RWPE2 (cell line): ENCODE measurements at regions not wholly inside any gene's neighbourhood (a gene's known extent, or its start where the extent isn't known, plus 50 kb on each side); places are given as distances from the start of the nearest gene placed in this dataset.
"Not testable (repeated sequence)": the region's sequence is repeated elsewhere in the genome, so short reads cannot be mapped to it uniquely, and the experiment has no call there.

Experiments
- ATAC-seq: fragments of 200-7000 bp; cut with Tn5 transposase; 3 replicates; pipeline ENCODE4 v1.9.1; 2021; ENCODE audit warnings: low read depth
- DNase-seq: peaks from one replicate; pipeline ENCODE4 v3.0.0-alpha.2; 2020; ENCODE audit warnings: low spot score
- H3K27ac ChIP-seq: fragments of 450-650 bp; 2 replicates; pipeline ENCODE4 v1.5.1; 2017; ENCODE audit warnings: mild to moderate bottlenecking; ENCODE audit not compliant: poor library complexity, severe bottlenecking
- H3K27me3 ChIP-seq: fragments of 250-450 bp; sonication (Bioruptor Pico); 2 replicates; pipeline ENCODE4 v1.5.1; 2021; ENCODE audit warnings: mild to moderate bottlenecking, moderate library complexity; ENCODE audit not compliant: insufficient read depth, poor library complexity, severe bottlenecking
- H3K36me3 ChIP-seq: fragments of 250-450 bp; sonication (Bioruptor Pico); 2 replicates; pipeline ENCODE4 v1.5.1; 2020; ENCODE audit warnings: low read depth, mild to moderate bottlenecking, moderate library complexity
- H3K4me1 ChIP-seq: fragments of 250-450 bp; sonication (Bioruptor Pico); 2 replicates; pipeline ENCODE4 v1.5.1; 2021; ENCODE audit warnings: mild to moderate bottlenecking, moderate library complexity; ENCODE audit not compliant: insufficient read depth, poor library complexity, severe bottlenecking
- H3K4me3 ChIP-seq: fragments of 250-450 bp; sonication (Bioruptor Pico); 2 replicates; pipeline ENCODE4 v1.5.1; 2021; ENCODE audit warnings: mild to moderate bottlenecking, moderate library complexity; ENCODE audit not compliant: severe bottlenecking
- H3K9me3 ChIP-seq: fragments of 250-450 bp; sonication (Bioruptor Pico); 2 replicates; pipeline ENCODE4 v1.5.1; 2021; ENCODE audit warnings: mild to moderate bottlenecking, moderate library complexity; ENCODE audit not compliant: severe bottlenecking
- CTCF ChIP-seq: fragments of 450-650 bp; IDR thresholded peaks from one replicate; pipeline ENCODE4 v1.5.1; 2017; ENCODE audit warnings: mild to moderate bottlenecking, moderate library complexity; ENCODE audit not compliant: poor library complexity, severe bottlenecking

GRCh38 chr22:10699301-10700097 is 4828.5 kb upstream of the OR11H1 start:
- not testable (repeated sequence) for H3K27me3 ChIP-seq, ATAC-seq, H3K9me3 ChIP-seq, H3K36me3 ChIP-seq, H3K4me3 ChIP-seq, H3K27ac ChIP-seq, H3K4me1 ChIP-seq, DNase-seq

GRCh38 chr22:10708175-10708574 is 4819.8 kb upstream of the OR11H1 start:
- not testable (repeated sequence) for ATAC-seq, H3K36me3 ChIP-seq, DNase-seq, H3K9me3 ChIP-seq, H3K27ac ChIP-seq, H3K27me3 ChIP-seq, H3K4me3 ChIP-seq, H3K4me1 ChIP-seq

GRCh38 chr22:10710923-10711322 is 4817.1 kb upstream of the OR11H1 start:
- H3K9me3 ChIP-seq, H3K27ac ChIP-seq, H3K4me3 ChIP-seq, H3K4me1 ChIP-seq, H3K36me3 ChIP-seq, DNase-seq, ATAC-seq, H3K27me3 ChIP-seq: not testable (repeated sequence)

- H3K36me3 ChIP-seq, H3K27me3 ChIP-seq, ATAC-seq, H3K9me3 ChIP-seq, H3K27ac ChIP-seq, DNase-seq, H3K4me1 ChIP-seq, H3K4me3 ChIP-seq: not testable (repeated sequence)
These were observed 4805.2 kb upstream of the OR11H1 start for GRCh38 chr22:10722804-10723203.

GRCh38 chr22:10723966-10724365 is 4804.0 kb upstream of the OR11H1 start:
- not testable (repeated sequence) for H3K4me3 ChIP-seq, DNase-seq, H3K4me1 ChIP-seq, H3K27ac ChIP-seq, ATAC-seq, H3K27me3 ChIP-seq, H3K36me3 ChIP-seq, H3K9me3 ChIP-seq

GRCh38 chr22:10727393-10727792 is 4800.6 kb upstream of the OR11H1 start:
- no peaks in the 10 kb centered on the region for H3K4me1 ChIP-seq
- H3K27me3 ChIP-seq: no peaks in the 10 kb centered on the region
- H3K9me3 ChIP-seq: no peaks in the 10 kb centered on the region

GRCh38 chr22:10729979-10730378 is 4798.0 kb upstream of the OR11H1 start:
- not testable (repeated sequence) for H3K4me3 ChIP-seq, H3K27me3 ChIP-seq, H3K4me1 ChIP-seq, H3K36me3 ChIP-seq, ATAC-seq, H3K27ac ChIP-seq, DNase-seq, H3K9me3 ChIP-seq

More at GRCh38 chr22:10727393-10727792, 4800.6 kb upstream of the OR11H1 start:
- Histone ChIP-seq H3K27ac (no peak overlapping the region), H3K36me3 (no peaks in the 10 kb centered on the region), H3K4me3 (no peak overlapping the region)
- DNase-seq (no peak), ATAC-seq (no peak)
- TF ChIP-seq CTCF: no peak

- not testable (repeated sequence) for ATAC-seq, H3K9me3 ChIP-seq, H3K27ac ChIP-seq, H3K36me3 ChIP-seq, H3K27me3 ChIP-seq, H3K4me1 ChIP-seq, H3K4me3 ChIP-seq, DNase-seq
These were observed 4797.3 kb upstream of the OR11H1 start for GRCh38 chr22:10730706-10731105.

- H3K36me3 ChIP-seq, ATAC-seq, H3K4me1 ChIP-seq, H3K9me3 ChIP-seq, H3K4me3 ChIP-seq, H3K27me3 ChIP-seq, DNase-seq, H3K27ac ChIP-seq: not testable (repeated sequence)
These were observed 4796.6 kb upstream of the OR11H1 start for GRCh38 chr22:10731246-10731974.

GRCh38 chr22:10735075-10735474 is 4792.9 kb upstream of the OR11H1 start:
- not testable (repeated sequence) for H3K27me3 ChIP-seq, H3K4me1 ChIP-seq, H3K4me3 ChIP-seq, H3K27ac ChIP-seq, H3K36me3 ChIP-seq, H3K9me3 ChIP-seq, ATAC-seq, DNase-seq
